HEK293 (cell line): ENCODE measurements at regions not wholly inside any gene's neighbourhood (a gene's known extent, or its start where the extent isn't known, plus 50 kb on each side); places are given as distances from the start of the nearest gene placed in this dataset.

Experiments used
- CTCF ChIA-PET: fragments of 350-600 bp; formaldehyde crosslinking; extraction: SDS; loops from one replicate; lab custom pipeline; 2021; ENCODE audit warnings: antibody characterized with exemption; lab: Yijun Ruan, JAX
- POLR2A ChIA-PET: fragments of 300-600 bp; formaldehyde crosslinking; extraction: SDS; loops from one replicate; lab custom pipeline; 2020; ENCODE audit warnings: antibody characterized with exemption, inconsistent platforms; lab: Yijun Ruan, JAX
- H3K27ac ChIP-seq: fragments of 200-500 bp; sonication (Bioruptor generic); 2 replicates; pipeline ENCODE4 v1.5.1; 2014; ENCODE audit warnings: low read depth, low read length, control low read depth, inconsistent platforms; ENCODE audit errors: extremely low read depth
- H3K36me3 ChIP-seq, 2 experiments: fragments of 200-500 bp in 1 of 2; sonication (Bioruptor generic) in 1 of 2; 1 replicate in 1 of 2; 2 replicates in 1 of 2; pipeline ENCODE4 v1.5.1; 2014 to 2017; ENCODE audit warnings: inconsistent platforms in 2 of 2, low read length in 2 of 2; ENCODE audit not compliant: control insufficient read depth in 2 of 2, insufficient read depth in 1 of 2
- H3K4me1 ChIP-seq: fragments of 200-500 bp; sonication (Bioruptor generic); 2 replicates; pipeline ENCODE4 v1.5.1; 2014; ENCODE audit warnings: mild to moderate bottlenecking, low read length, inconsistent platforms; ENCODE audit not compliant: control insufficient read depth, insufficient read depth
- H3K4me3 ChIP-seq: 2 replicates; pipeline ENCODE4 v1.5.1; 2011; ENCODE audit warnings: low read depth, mild to moderate bottlenecking, control low read depth, low read length, moderate library complexity
- H3K9me3 ChIP-seq: fragments of 200-500 bp; sonication (Bioruptor generic); 2 replicates; pipeline ENCODE4 v1.5.1; 2014; ENCODE audit warnings: low read depth, low read length, inconsistent platforms; ENCODE audit not compliant: control insufficient read depth, insufficient read depth
- GLI2 ChIP-seq: fragments of 450-650 bp; formaldehyde crosslinking; IDR thresholded peaks from 2 replicates; pipeline ENCODE4; 2017; ENCODE audit warnings: missing biosample characterization, missing genetic modification characterization, low read depth, borderline replicate concordance
- HOXA7 ChIP-seq: sonication (generic); formaldehyde crosslinking; IDR thresholded peaks from 2 replicates; pipeline ENCODE4 v1.8.1; 2022; ENCODE audit warnings: missing genetic modification reagents, borderline replicate concordance
- OSR2 ChIP-seq: fragments of 450-650 bp; formaldehyde crosslinking; IDR thresholded peaks from 2 replicates; pipeline ENCODE4 v1.5.1; 2016; ENCODE audit warnings: missing biosample characterization, missing genetic modification characterization
- YY2 ChIP-seq: fragments of 450-650 bp; formaldehyde crosslinking; IDR thresholded peaks from 2 replicates; pipeline ENCODE4 v1.5.1; 2016; ENCODE audit warnings: missing biosample characterization, missing genetic modification characterization
- ZBTB17 ChIP-seq: fragments of 450-650 bp; formaldehyde crosslinking; IDR thresholded peaks from 2 replicates; pipeline ENCODE4 v1.5.1; 2016; ENCODE audit warnings: missing biosample characterization, missing genetic modification characterization
- ZBTB21 ChIP-seq: fragments of 450-650 bp; formaldehyde crosslinking; IDR thresholded peaks from 2 replicates; pipeline ENCODE4 v1.5.1; 2017; ENCODE audit warnings: missing biosample characterization, missing genetic modification characterization
- ZBTB26 ChIP-seq: fragments of 450-650 bp; formaldehyde crosslinking; optimal IDR thresholded peaks from 2 replicates; pipeline ENCODE3; 2016; ENCODE audit warnings: missing biosample characterization, mild to moderate bottlenecking, missing genetic modification characterization
- ZFP37 ChIP-seq: fragments of 450-650 bp; formaldehyde crosslinking; IDR thresholded peaks from 2 replicates; pipeline ENCODE4 v1.5.1; 2016; ENCODE audit warnings: missing biosample characterization, missing genetic modification characterization
- ZIC2 ChIP-seq: fragments of 450-650 bp; formaldehyde crosslinking; IDR thresholded peaks from 2 replicates; pipeline ENCODE4 v1.5.1; 2016; ENCODE audit warnings: missing biosample characterization, missing genetic modification characterization
- ZNF223 ChIP-seq: fragments of 450-650 bp; formaldehyde crosslinking; IDR thresholded peaks from 2 replicates; pipeline ENCODE4 v1.5.1; 2016; ENCODE audit warnings: missing biosample characterization, missing genetic modification characterization
- ZNF530 ChIP-seq: fragments of 450-650 bp; formaldehyde crosslinking; IDR thresholded peaks from 2 replicates; pipeline ENCODE4 v1.5.1; 2016; ENCODE audit warnings: low read depth, missing biosample characterization, missing genetic modification characterization
- ZNF558 ChIP-seq: fragments of 450-650 bp; formaldehyde crosslinking; IDR thresholded peaks from 2 replicates; pipeline ENCODE4 v1.5.1; 2016; ENCODE audit warnings: missing biosample characterization, missing genetic modification characterization
- ZNF585B ChIP-seq: fragments of 450-650 bp; formaldehyde crosslinking; IDR thresholded peaks from 2 replicates; pipeline ENCODE4 v1.5.1; 2016; ENCODE audit warnings: missing biosample characterization, missing genetic modification characterization
- ZNF600 ChIP-seq: fragments of 450-650 bp; formaldehyde crosslinking; IDR thresholded peaks from 2 replicates; pipeline ENCODE4 v1.5.1; 2016; ENCODE audit warnings: missing biosample characterization, missing genetic modification characterization
- ZNF610 ChIP-seq: fragments of 450-650 bp; formaldehyde crosslinking; IDR thresholded peaks from 2 replicates; pipeline ENCODE4 v1.5.1; 2016; ENCODE audit warnings: missing biosample characterization, missing genetic modification characterization, borderline replicate concordance
- ZNF76 ChIP-seq: fragments of 450-650 bp; formaldehyde crosslinking; IDR thresholded peaks from 2 replicates; pipeline ENCODE4; 2016; ENCODE audit warnings: low read depth, missing biosample characterization, missing genetic modification characterization, borderline replicate concordance
- ZNF768 ChIP-seq: fragments of 450-650 bp; formaldehyde crosslinking; IDR thresholded peaks from 2 replicates; pipeline ENCODE4 v1.5.1; 2018; ENCODE audit warnings: missing biosample characterization, mild to moderate bottlenecking, missing genetic modification characterization
- ZNF776 ChIP-seq: fragments of 450-650 bp; formaldehyde crosslinking; IDR thresholded peaks from 2 replicates; pipeline ENCODE4 v1.5.0; 2017; ENCODE audit warnings: missing biosample characterization, missing genetic modification characterization, borderline replicate concordance
- TF ChIP-seq, protein P1 (sequence below): fragments of 450-650 bp; formaldehyde crosslinking; IDR thresholded peaks from 2 replicates; pipeline ENCODE4 v1.5.1; 2016; ENCODE audit warnings: missing biosample characterization, missing genetic modification characterization, borderline replicate concordance
- TF ChIP-seq, protein P2 (sequence below): fragments of 450-650 bp; formaldehyde crosslinking; conservative IDR thresholded peaks from 2 replicates; pipeline ENCODE4 v1.5.1; 2016; ENCODE audit warnings: low read depth, missing biosample characterization, missing genetic modification characterization

DNA sequence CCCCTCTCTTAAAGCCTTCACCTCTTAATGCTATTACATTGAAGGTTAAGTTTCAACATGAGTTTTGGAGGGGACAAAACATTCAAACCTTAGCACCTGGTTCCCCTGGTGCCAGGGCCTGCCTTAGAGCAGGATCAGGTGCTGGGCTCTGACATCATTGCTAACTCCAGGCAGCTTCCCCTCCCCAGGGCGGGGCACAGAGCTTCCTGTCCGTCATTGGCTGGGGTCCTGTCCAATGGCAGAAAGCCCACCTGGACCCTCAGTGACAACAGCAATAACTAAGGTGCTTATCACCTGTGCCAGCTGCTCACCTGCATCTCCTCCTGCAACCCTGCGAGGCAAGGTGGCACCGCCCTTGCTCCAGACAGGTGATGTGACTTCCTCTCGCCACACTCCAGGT, 177.4 kb downstream of the NSG2 start:
- no peaks in the 10 kb centered on the region for H3K9me3 ChIP-seq
- H3K27ac ChIP-seq = no peak overlapping the region
- H3K36me3 ChIP-seq = no peaks in the 10 kb centered on the region
- H3K4me3 ChIP-seq = no peak overlapping the region
- TF ChIP-seq ZNF600 (tag by site-specific recombination) (no peak), ZNF585B (tag by site-specific recombination) (no peak), ZNF776 (tag by site-specific recombination) (no peak), ZNF768 (tag by site-specific recombination) (no peak), ZIC2 (tag by site-specific recombination) (no peak), YY2 (tag by site-specific recombination) (no peak), ZFP37 (tag by site-specific recombination) (no peak)
- TF ChIP-seq, protein P1, sequence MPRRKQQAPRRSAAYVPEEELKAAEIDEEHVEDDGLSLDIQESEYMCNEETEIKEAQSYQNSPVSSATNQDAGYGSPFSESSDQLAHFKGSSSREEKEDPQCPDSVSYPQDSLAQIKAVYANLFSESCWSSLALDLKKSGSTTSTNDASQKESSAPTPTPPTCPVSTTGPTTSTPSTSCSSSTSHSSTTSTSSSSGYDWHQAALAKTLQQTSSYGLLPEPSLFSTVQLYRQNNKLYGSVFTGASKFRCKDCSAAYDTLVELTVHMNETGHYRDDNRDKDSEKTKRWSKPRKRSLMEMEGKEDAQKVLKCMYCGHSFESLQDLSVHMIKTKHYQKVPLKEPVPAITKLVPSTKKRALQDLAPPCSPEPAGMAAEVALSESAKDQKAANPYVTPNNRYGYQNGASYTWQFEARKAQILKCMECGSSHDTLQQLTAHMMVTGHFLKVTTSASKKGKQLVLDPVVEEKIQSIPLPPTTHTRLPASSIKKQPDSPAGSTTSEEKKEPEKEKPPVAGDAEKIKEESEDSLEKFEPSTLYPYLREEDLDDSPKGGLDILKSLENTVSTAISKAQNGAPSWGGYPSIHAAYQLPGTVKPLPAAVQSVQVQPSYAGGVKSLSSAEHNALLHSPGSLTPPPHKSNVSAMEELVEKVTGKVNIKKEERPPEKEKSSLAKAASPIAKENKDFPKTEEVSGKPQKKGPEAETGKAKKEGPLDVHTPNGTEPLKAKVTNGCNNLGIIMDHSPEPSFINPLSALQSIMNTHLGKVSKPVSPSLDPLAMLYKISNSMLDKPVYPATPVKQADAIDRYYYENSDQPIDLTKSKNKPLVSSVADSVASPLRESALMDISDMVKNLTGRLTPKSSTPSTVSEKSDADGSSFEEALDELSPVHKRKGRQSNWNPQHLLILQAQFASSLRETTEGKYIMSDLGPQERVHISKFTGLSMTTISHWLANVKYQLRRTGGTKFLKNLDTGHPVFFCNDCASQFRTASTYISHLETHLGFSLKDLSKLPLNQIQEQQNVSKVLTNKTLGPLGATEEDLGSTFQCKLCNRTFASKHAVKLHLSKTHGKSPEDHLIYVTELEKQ = no peak
- no peaks in the 10 kb centered on the region for H3K4me1 ChIP-seq
- ChIA-PET CTCF (no interaction called here), POLR2A (no interaction called here)

DNA sequence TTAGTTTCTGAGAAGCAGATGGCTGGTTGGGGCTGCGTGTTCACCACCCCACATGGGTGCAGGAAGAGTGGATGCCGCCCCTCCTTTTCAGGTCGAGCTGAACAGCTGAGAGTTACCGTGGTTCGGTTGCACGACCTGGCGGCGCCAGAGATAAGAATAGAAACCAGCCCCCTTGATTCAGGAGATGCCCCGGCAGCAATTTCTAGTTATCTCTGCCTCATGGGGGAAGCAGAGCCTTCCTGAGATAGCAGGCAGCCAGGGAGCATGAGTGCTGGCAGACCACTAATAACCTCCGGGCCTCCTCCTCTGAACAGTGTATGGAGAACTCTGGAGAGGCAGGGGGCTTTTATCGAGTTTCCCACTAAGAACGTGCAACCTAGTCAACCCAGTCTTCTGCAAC, 177.8 kb downstream of the NSG2 start:
- no peaks in the 10 kb centered on the region for H3K4me1 ChIP-seq
- ChIA-PET POLR2A (no interaction called here), CTCF (no interaction called here)
- no peaks in the 10 kb centered on the region for H3K36me3 ChIP-seq
- no peaks in the 10 kb centered on the region for H3K9me3 ChIP-seq
- no peak overlapping the region for H3K4me3 ChIP-seq
- H3K27ac ChIP-seq = no peak overlapping the region
- no peak for TF ChIP-seq GLI2 (tag by site-specific recombination)
- TF ChIP-seq, protein P2, sequence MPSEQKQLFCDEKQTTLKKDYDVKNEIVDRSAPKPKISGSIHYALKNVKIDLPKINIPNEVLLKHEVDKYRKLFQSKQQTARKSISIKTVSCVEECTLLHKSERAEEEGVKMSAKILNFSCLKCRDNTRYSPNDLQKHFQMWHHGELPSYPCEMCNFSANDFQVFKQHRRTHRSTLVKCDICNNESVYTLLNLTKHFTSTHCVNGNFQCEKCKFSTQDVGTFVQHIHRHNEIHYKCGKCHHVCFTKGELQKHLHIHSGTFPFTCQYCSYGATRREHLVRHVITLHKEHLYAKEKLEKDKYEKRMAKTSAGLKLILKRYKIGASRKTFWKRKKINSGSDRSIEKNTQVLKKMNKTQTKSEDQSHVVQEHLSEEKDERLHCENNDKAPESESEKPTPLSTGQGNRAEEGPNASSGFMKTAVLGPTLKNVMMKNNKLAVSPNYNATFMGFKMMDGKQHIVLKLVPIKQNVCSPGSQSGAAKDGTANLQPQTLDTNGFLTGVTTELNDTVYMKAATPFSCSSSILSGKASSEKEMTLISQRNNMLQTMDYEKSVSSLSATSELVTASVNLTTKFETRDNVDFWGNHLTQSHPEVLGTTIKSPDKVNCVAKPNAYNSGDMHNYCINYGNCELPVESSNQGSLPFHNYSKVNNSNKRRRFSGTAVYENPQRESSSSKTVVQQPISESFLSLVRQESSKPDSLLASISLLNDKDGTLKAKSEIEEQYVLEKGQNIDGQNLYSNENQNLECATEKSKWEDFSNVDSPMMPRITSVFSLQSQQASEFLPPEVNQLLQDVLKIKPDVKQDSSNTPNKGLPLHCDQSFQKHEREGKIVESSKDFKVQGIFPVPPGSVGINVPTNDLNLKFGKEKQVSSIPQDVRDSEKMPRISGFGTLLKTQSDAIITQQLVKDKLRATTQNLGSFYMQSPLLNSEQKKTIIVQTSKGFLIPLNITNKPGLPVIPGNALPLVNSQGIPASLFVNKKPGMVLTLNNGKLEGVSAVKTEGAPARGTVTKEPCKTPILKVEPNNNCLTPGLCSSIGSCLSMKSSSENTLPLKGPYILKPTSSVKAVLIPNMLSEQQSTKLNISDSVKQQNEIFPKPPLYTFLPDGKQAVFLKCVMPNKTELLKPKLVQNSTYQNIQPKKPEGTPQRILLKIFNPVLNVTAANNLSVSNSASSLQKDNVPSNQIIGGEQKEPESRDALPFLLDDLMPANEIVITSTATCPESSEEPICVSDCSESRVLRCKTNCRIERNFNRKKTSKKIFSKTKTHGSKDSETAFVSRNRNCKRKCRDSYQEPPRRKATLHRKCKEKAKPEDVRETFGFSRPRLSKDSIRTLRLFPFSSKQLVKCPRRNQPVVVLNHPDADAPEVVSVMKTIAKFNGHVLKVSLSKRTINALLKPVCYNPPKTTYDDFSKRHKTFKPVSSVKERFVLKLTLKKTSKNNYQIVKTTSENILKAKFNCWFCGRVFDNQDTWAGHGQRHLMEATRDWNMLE (tag by site-specific recombination) = no peak
- TF ChIP-seq ZNF776 (tag by site-specific recombination) = no peak
- no peak for TF ChIP-seq ZBTB17 (tag by site-specific recombination)
- TF ChIP-seq OSR2 (tag by site-specific recombination) = no peak
- TF ChIP-seq ZNF530 (tag by site-specific recombination) = no peak
- TF ChIP-seq ZBTB21 = no peak
- no peak for TF ChIP-seq ZNF558
- TF ChIP-seq HOXA7 (CRISPR knock-in tag) = no peak
- no peak for TF ChIP-seq ZNF610 (tag by site-specific recombination)
- no peak for TF ChIP-seq ZNF76 (tag by site-specific recombination)
- no peak for TF ChIP-seq ZNF223 (tag by site-specific recombination)
- TF ChIP-seq ZBTB26 (tag by site-specific recombination) = no peak
